Activated CD4-positive, CD25-positive, alpha-beta regulatory T cell treated with anti-CD3 and anti-CD28 coated beads, Interleukin-2, amount 50 U/mL, for 72 hours (primary cell): ENCODE measurements at regions not wholly inside any gene's neighbourhood (a gene's known extent, or its start where the extent isn't known, plus 50 kb on each side); places are given as distances from the start of the nearest gene placed in this dataset.
"Not testable (repeated sequence)": the region's sequence is repeated elsewhere in the genome, so short reads cannot be mapped to it uniquely, and the experiment has no call there.

Experiments used
- DNase-seq: peaks from one replicate; pipeline ENCODE4 v3.0.0; 2021

DNA sequence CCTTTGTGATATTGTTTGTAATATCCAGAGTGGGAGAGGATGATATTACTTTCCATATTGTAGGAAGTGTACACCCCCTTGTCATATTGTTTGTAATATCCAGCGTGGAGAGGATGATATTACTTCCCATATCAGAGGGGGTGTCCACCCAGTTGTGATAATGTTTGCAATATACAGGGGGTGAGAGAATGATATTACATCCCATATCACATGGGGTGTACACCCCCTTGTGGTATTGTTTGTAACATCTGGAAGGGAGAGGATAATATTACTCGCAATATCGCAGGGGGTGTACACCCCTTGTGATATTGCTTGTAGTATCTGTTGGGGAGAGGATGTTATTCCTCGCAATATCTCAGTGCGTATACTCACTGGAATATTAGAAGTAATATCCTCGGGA, 61.5 kb downstream of the PRSS23 start:
- no peak for DNase-seq

GRCh38 chr11:86863476-86863875, 63.1 kb downstream of the PRSS23 start:
- DNase-seq: no peak

DNA sequence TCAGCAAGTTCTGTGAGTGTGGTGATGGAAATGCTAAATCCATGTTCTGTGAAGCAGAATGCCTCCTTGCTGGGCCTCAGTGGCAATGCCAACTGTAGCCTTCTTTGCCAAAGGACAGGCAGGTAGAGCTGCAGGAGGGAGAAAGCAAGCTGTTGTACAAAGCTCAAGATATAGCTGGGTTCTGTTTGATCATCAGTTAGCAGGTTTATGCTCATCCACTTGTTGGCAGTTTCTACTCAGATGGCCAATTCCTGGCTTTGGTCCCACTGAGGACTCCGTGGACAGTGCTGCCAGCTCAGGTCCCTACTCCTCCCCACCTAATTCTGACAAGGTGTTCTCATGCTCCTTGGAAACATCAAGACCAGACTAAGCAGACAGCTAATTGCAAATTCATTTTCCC, 65.1 kb downstream of the PRSS23 start:
- DNase-seq: no peak

DNA sequence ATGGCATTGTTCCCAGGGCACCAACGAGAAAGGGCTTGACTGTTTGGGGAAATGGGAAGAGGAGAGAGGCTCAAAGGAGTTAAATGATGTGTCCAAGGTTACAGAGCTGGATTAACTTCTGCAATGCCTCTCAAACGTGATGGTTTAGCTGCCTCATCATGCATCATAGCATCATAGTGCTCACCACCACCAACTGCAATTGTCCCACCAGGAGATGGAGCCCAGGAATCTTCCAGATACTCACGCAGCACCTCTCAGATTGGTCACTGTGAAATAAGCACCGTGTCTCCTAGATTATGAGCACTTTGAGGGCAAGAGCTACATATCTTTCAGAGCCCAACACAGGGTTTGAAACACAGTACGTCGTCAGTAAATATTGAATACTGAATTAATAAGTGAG, 69.2 kb downstream of the PRSS23 start:
- DNase-seq: no peak

- DNase-seq: peak; percentile 37
Measured at GRCh38 chr11:86869966-86870570, 69.7 kb downstream of the PRSS23 start.

DNA sequence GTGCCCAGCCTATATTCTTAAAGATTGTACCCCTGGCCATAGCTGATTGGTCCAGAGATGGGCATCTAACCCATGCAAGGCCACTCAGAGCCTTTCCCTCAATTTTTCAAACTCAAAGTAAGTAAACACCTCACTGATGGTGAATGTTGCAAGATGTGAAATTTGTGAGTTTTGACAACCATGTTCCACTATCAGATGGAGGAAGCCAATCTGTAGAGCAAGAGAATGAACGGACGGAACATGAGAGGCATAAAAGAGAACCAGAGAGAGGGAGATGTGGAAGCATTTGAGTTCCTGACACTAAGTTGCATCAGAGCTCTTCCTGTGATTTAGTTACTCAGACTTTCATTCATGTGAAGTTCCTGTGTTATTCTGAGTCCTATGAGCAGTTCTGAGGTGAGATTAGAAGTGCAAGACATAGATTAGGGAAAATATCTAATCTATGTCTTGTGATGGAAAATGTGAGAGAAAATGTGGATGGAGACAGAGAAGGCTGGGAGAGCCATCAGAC, 73.3 kb downstream of the PRSS23 start:
- no peak for DNase-seq

- DNase-seq: no peak
Measured at GRCh38 chr11:86874304-86875056, 74.1 kb downstream of the PRSS23 start.

DNA sequence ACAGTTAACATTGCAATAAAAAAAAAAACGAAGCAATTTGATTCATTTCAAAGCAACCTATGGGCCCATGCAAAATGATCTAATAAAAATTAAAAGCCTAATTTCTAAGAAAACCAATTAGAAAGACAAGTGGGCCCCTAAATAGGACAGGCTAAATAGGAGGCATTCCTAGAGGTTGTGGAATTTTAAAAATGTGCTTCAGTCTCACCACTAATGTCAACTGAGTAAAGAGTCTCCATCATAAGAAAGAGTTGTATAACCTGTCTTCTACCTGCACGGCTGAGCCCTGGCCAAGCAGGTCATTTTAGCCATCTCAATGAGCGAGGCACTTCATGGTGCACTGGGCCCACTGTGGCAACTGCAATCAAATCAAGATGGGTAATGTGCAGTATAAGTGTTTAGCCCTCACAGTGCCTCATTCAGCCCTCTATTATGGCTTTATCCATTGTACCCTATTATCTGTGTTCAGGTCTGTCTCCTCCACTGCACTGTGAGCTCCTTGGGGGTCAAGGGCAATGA, 76.4 kb downstream of the PRSS23 start:
- no peak for DNase-seq

DNA sequence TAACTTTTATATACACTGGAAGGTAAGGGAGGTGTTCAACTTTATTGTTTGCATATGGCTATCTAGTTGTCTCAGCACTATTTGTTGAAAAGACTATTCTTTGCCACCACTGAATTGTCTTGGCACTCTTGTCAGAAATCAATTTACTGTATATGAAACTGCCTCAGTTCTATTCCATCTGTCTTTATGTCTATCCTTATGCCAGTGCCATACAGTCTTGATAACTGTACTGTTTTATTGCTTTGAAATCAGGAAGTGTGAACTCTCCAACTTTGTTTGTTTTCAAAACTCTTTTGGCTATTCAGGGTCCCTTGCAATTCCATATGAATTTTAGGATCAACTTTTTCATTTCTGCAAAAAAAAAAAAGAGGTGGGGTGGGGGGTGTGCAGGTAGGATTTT, 77.2 kb downstream of the PRSS23 start:
- no peak for DNase-seq

GRCh38 chr11:86879241-86879640, 76.0 kb downstream of the FZD4 start:
- DNase-seq: not testable (repeated sequence)

DNA sequence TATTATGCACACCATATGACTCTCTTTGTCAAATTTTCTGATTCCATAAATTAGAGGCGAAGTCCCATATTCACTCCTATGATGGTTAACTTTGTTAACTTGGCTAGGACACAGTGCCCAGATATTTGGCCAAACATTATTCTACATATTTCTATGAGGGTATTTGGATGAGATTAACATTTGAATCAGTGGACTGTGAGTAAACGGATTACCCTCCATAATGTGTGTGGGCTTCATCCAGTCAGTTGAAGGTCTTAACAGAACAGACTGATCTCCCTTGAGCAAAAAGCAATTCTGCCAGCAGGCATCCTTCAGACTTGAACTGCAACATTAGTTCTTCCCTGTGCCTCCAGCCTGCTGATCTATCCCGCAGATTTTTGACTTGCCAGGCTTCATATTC, 69.9 kb downstream of the FZD4 start:
- DNase-seq: no peak

DNA sequence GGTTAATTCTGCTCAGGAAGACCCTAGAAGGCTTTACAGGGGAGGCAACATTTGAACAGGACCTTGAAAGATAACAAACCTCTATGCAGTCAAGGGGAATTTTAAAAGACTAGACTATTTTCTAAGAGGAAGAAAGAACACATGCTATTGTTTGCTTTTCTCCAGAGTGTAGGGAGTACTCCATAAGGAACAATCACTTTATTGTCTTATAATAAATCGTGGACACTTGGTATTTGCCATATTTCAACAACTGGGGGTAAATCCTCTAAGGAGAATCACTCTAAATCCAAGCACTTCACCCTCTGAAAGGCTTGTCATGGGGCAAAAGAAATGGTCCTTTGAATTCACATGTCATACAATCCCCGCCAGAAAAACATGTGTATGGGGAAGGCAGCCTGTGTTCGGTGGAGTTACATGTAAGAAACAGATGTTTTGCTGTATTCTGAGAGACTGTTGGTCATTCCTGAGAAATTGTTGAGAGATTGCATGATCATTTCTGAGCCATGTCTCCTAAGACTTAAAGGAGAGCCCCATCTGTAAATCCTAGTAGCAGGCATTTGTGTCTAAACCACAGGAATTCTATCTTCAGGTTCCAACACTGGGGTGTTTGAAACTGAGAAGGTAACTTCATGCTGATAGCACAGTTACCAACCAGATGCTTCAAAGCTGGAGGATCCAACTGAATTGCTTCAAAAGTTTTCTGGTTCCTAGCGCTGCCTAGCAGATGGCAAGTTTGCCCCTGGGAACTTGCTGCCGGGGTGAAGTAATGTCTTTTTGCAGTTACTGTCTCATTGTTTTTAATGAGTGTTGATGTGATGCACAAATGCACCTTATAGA, 66.8 kb downstream of the FZD4 start:
- no peak for DNase-seq

- no peak for DNase-seq
Measured at GRCh38 chr11:86889001-86889341, 66.2 kb downstream of the FZD4 start.

GRCh38 chr11:86891036-86891435, 64.2 kb downstream of the FZD4 start:
- no peak for DNase-seq

DNA sequence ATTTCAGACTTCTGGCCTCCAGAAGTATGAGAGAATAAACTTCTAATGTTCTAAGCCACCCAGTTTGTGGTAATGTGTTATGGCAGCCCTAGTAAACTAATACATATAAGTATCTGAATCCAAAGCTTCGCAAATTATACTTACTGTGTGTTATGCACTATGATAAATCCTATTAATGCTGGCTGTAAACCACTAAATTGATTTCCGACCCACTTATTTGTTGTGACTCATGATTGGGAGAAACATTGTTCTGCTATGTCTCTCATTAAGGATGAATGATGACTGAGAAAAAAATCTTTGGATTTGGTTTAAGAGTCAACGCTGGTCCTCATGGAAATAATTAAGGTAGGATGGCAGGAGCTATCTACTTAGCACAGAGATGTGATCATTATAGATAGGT, 62.0 kb downstream of the FZD4 start:
- no peak for DNase-seq
